T-helper 2 cell treated with Interferon-gamma antibody and Interleukin-4, amounts not matched to agents 5 μg/mL and 100 μg/mL, for 36 hours (primary cell): ENCODE measurements at regions not wholly inside any gene's neighbourhood (a gene's known extent, or its start where the extent isn't known, plus 50 kb on each side); places are given as distances from the start of the nearest gene placed in this dataset.

ENCODE experiments used
- DNase-seq: peaks from one replicate; pipeline ENCODE4 v3.0.0; 2021; ENCODE audit warnings: low spot score
- H3K27ac Mint-ChIP-seq: one replicate; pipeline ENCODE4 v1.8.0; 2021; ENCODE audit warnings: mild to moderate bottlenecking, mixed read lengths
- H3K27me3 Mint-ChIP-seq: one replicate; pipeline ENCODE4 v1.8.0; 2021; ENCODE audit warnings: low read depth, mixed read lengths
- H3K36me3 Mint-ChIP-seq: one replicate; pipeline ENCODE4 v1.8.0; 2021; ENCODE audit warnings: low read depth, mixed read lengths
- H3K4me1 Mint-ChIP-seq: one replicate; pipeline ENCODE4 v1.8.0; 2021; ENCODE audit warnings: low read depth, mixed read lengths
- H3K4me3 Mint-ChIP-seq: one replicate; pipeline ENCODE4 v1.8.0; 2022; ENCODE audit warnings: mild to moderate bottlenecking, moderate library complexity, mixed read lengths
- H3K9me3 Mint-ChIP-seq: one replicate; pipeline ENCODE4 v1.8.0; 2021; ENCODE audit warnings: mixed read lengths

GRCh38 chr7:1336509-1336908, 103.8 kb downstream of the UNCX start:
- H3K4me1 Mint-ChIP-seq: no peaks in the 10 kb centered on the region
- no peaks in the 10 kb centered on the region for H3K36me3 Mint-ChIP-seq
- H3K9me3 Mint-ChIP-seq: peaks cover 18% of the 10 kb centered on the region
- no peak overlapping the region for H3K27ac Mint-ChIP-seq
- no peak overlapping the region for H3K4me3 Mint-ChIP-seq
- H3K27me3 Mint-ChIP-seq: no peaks in the 10 kb centered on the region
- DNase-seq: no peak

- H3K36me3 Mint-ChIP-seq: no peaks in the 10 kb centered on the region
- no peak overlapping the region for H3K4me3 Mint-ChIP-seq
- no peak for DNase-seq
- H3K4me1 Mint-ChIP-seq: no peaks in the 10 kb centered on the region
- no peak overlapping the region for H3K27ac Mint-ChIP-seq
- H3K27me3 Mint-ChIP-seq: no peaks in the 10 kb centered on the region
- H3K9me3 Mint-ChIP-seq: peaks cover 18% of the 10 kb centered on the region
These were observed 106.9 kb downstream of the UNCX start for GRCh38 chr7:1339611-1340010.

GRCh38 chr7:1340031-1340430, 107.4 kb downstream of the UNCX start:
- H3K9me3 Mint-ChIP-seq: peaks cover 18% of the 10 kb centered on the region
- no peaks in the 10 kb centered on the region for H3K27me3 Mint-ChIP-seq
- H3K4me1 Mint-ChIP-seq: no peaks in the 10 kb centered on the region
- no peak for DNase-seq
- H3K4me3 Mint-ChIP-seq: no peak overlapping the region
- no peak overlapping the region for H3K27ac Mint-ChIP-seq
- H3K36me3 Mint-ChIP-seq: no peaks in the 10 kb centered on the region

GRCh38 chr7:1340461-1341360, 108.0 kb downstream of the UNCX start:
- no peaks in the 10 kb centered on the region for H3K27me3 Mint-ChIP-seq
- H3K4me1 Mint-ChIP-seq: no peaks in the 10 kb centered on the region
- H3K36me3 Mint-ChIP-seq: no peaks in the 10 kb centered on the region
- no peak overlapping the region for H3K4me3 Mint-ChIP-seq
- H3K9me3 Mint-ChIP-seq: peaks cover 18% of the 10 kb centered on the region
- H3K27ac Mint-ChIP-seq: no peak overlapping the region
- no peak for DNase-seq

GRCh38 chr7:1341361-1342089, 108.9 kb downstream of the UNCX start:
- Mint-ChIP-seq H3K27me3 (no peaks in the 10 kb centered on the region), H3K4me3 (no peak overlapping the region), H3K4me1 (no peaks in the 10 kb centered on the region), H3K36me3 (no peaks in the 10 kb centered on the region), H3K9me3 (peaks cover 14% of the 10 kb centered on the region), H3K27ac (no peak overlapping the region)
- no peak for DNase-seq

GRCh38 chr7:1342090-1342640, 109.5 kb downstream of the UNCX start:
- no peak overlapping the region for H3K4me3 Mint-ChIP-seq

GRCh38 chr7:1343551-1343950, 110.9 kb downstream of the UNCX start:
- no peak overlapping the region for H3K27ac Mint-ChIP-seq
- no peak overlapping the region for H3K4me3 Mint-ChIP-seq
- DNase-seq: no peak
- no peaks in the 10 kb centered on the region for H3K9me3 Mint-ChIP-seq
- no peaks in the 10 kb centered on the region for H3K4me1 Mint-ChIP-seq
- H3K27me3 Mint-ChIP-seq: no peaks in the 10 kb centered on the region
- no peaks in the 10 kb centered on the region for H3K36me3 Mint-ChIP-seq

More at GRCh38 chr7:1342090-1342640, 109.5 kb downstream of the UNCX start:
- no peak overlapping the region for H3K27ac Mint-ChIP-seq
- H3K27me3 Mint-ChIP-seq: no peaks in the 10 kb centered on the region
- no peaks in the 10 kb centered on the region for H3K4me1 Mint-ChIP-seq
- no peak for DNase-seq
- H3K36me3 Mint-ChIP-seq: no peaks in the 10 kb centered on the region
- H3K9me3 Mint-ChIP-seq: peaks cover 10% of the 10 kb centered on the region

GRCh38 chr7:1344421-1344820, 111.7 kb downstream of the UNCX start:
- H3K27ac Mint-ChIP-seq: no peak overlapping the region
- no peaks in the 10 kb centered on the region for H3K27me3 Mint-ChIP-seq
- H3K4me1 Mint-ChIP-seq: no peaks in the 10 kb centered on the region
- H3K4me3 Mint-ChIP-seq: no peak overlapping the region
- no peak for DNase-seq
- H3K36me3 Mint-ChIP-seq: no peaks in the 10 kb centered on the region
- no peaks in the 10 kb centered on the region for H3K9me3 Mint-ChIP-seq

- Mint-ChIP-seq H3K36me3 (no peaks in the 10 kb centered on the region), H3K4me1 (no peaks in the 10 kb centered on the region), H3K4me3 (no peak overlapping the region), H3K27ac (no peak overlapping the region), H3K9me3 (no peaks in the 10 kb centered on the region), H3K27me3 (no peaks in the 10 kb centered on the region)
- no peak for DNase-seq
These were observed 112.5 kb downstream of the UNCX start for GRCh38 chr7:1344981-1345701.

GRCh38 chr7:1345796-1346755, 113.2 kb downstream of the MICALL2 start:
- H3K9me3 Mint-ChIP-seq: no peaks in the 10 kb centered on the region

GRCh38 chr7:1346851-1347250, 112.4 kb downstream of the MICALL2 start:
- no peaks in the 10 kb centered on the region for H3K27me3 Mint-ChIP-seq
- H3K36me3 Mint-ChIP-seq: no peaks in the 10 kb centered on the region
- no peak overlapping the region for H3K4me3 Mint-ChIP-seq
- no peak overlapping the region for H3K27ac Mint-ChIP-seq
- no peaks in the 10 kb centered on the region for H3K9me3 Mint-ChIP-seq
- H3K4me1 Mint-ChIP-seq: no peaks in the 10 kb centered on the region
- DNase-seq: no peak

More at GRCh38 chr7:1345796-1346755, 113.2 kb downstream of the MICALL2 start:
- no peak for DNase-seq
- no peaks in the 10 kb centered on the region for H3K36me3 Mint-ChIP-seq
- no peak overlapping the region for H3K27ac Mint-ChIP-seq
- no peaks in the 10 kb centered on the region for H3K4me1 Mint-ChIP-seq
- no peak overlapping the region for H3K4me3 Mint-ChIP-seq
- H3K27me3 Mint-ChIP-seq: no peaks in the 10 kb centered on the region

- H3K4me1 Mint-ChIP-seq: no peaks in the 10 kb centered on the region
- H3K27ac Mint-ChIP-seq: no peak overlapping the region
- H3K36me3 Mint-ChIP-seq: no peaks in the 10 kb centered on the region
- no peaks in the 10 kb centered on the region for H3K9me3 Mint-ChIP-seq
- H3K4me3 Mint-ChIP-seq: no peak overlapping the region
- no peak for DNase-seq
- no peaks in the 10 kb centered on the region for H3K27me3 Mint-ChIP-seq
These were observed 111.0 kb downstream of the MICALL2 start for GRCh38 chr7:1348096-1348822.
